GM19468 (cell line): ENCODE measurements at regions not wholly inside any gene's neighbourhood (a gene's known extent, or its start where the extent isn't known, plus 50 kb on each side); places are given as distances from the start of the nearest gene placed in this dataset.
"Not testable (repeated sequence)": the region's sequence is repeated elsewhere in the genome, so short reads cannot be mapped to it uniquely, and the experiment has no call there.

Experiments used
- ATAC-seq: cut with Tn5 transposase; IDR thresholded peaks from one replicate; pipeline ENCODE4 v1.9.1; 2021; ENCODE audit warnings: mild to moderate bottlenecking, moderate library complexity, moderate number of reproducible peaks; ENCODE audit not compliant: unreplicated experiment; ENCODE audit errors: extremely low read depth

GRCh38 chr1:83310161-83310560 is 688.8 kb downstream of the TTLL7 start:
- ATAC-seq: not testable (repeated sequence)

- not testable (repeated sequence) for ATAC-seq
Measured at GRCh38 chr1:83309035-83309434, 689.9 kb downstream of the TTLL7 start.

GRCh38 chr1:83306811-83307210 is 692.1 kb downstream of the TTLL7 start:
- not testable (repeated sequence) for ATAC-seq

GRCh38 chr1:83295594-83295993 is 703.3 kb downstream of the TTLL7 start:
- ATAC-seq: not testable (repeated sequence)

- not testable (repeated sequence) for ATAC-seq
Measured at GRCh38 chr1:83287391-83287790, 711.5 kb downstream of the TTLL7 start.

- ATAC-seq: not testable (repeated sequence)
Measured at GRCh38 chr1:83274656-83275055, 724.3 kb downstream of the TTLL7 start.

- not testable (repeated sequence) for ATAC-seq
Measured at GRCh38 chr1:83272484-83272883, 726.4 kb downstream of the TTLL7 start.

GRCh38 chr1:83271834-83272233 is 727.1 kb downstream of the TTLL7 start:
- ATAC-seq: not testable (repeated sequence)

GRCh38 chr1:83270801-83271200 is 728.1 kb downstream of the TTLL7 start:
- not testable (repeated sequence) for ATAC-seq

GRCh38 chr1:83263808-83264207 is 735.1 kb downstream of the TTLL7 start:
- not testable (repeated sequence) for ATAC-seq

GRCh38 chr1:83251687-83252086 is 747.2 kb downstream of the TTLL7 start:
- ATAC-seq: not testable (repeated sequence)

- ATAC-seq: not testable (repeated sequence)
Measured at GRCh38 chr1:83246780-83247179, 752.2 kb downstream of the TTLL7 start.

GRCh38 chr1:83244832-83245231 is 754.1 kb downstream of the TTLL7 start:
- not testable (repeated sequence) for ATAC-seq

GRCh38 chr1:83239568-83239967 is 759.4 kb downstream of the TTLL7 start:
- ATAC-seq: not testable (repeated sequence)

- ATAC-seq: not testable (repeated sequence)
Measured at GRCh38 chr1:83238654-83239053, 760.3 kb downstream of the TTLL7 start.

GRCh38 chr1:83219788-83220187 is 779.1 kb downstream of the TTLL7 start:
- not testable (repeated sequence) for ATAC-seq

GRCh38 chr1:83218036-83218716 is 780.8 kb downstream of the TTLL7 start:
- ATAC-seq: not testable (repeated sequence)

- ATAC-seq: not testable (repeated sequence)
Measured at GRCh38 chr1:83214317-83214716, 784.6 kb downstream of the TTLL7 start.

- ATAC-seq: not testable (repeated sequence)
Measured at GRCh38 chr1:83213648-83214047, 785.3 kb downstream of the TTLL7 start.

GRCh38 chr1:83212033-83212432 is 786.9 kb downstream of the TTLL7 start:
- ATAC-seq: not testable (repeated sequence)

- ATAC-seq: not testable (repeated sequence)
Measured at GRCh38 chr1:83208540-83208939, 790.4 kb downstream of the TTLL7 start.

- not testable (repeated sequence) for ATAC-seq
Measured at GRCh38 chr1:83194610-83195009, 804.3 kb downstream of the TTLL7 start.
